EL (cell line): ENCODE measurements at regions not wholly inside any gene's neighbourhood (a gene's known extent, or its start where the extent isn't known, plus 50 kb on each side); places are given as distances from the start of the nearest gene placed in this dataset.
A peak's percentile ranks its signal among the peaks of the same experiment; 100 is the strongest.

Experiments
- DNase-seq: peaks from one replicate; pipeline ENCODE4 v3.0.0-alpha.2; 2016

GRCh38 chr7:94109556-94109955, 105.4 kb upstream of the BET1 start:
- DNase-seq, result no peak

- DNase-seq, result no peak
Measured at GRCh38 chr7:94111009-94111408, 106.9 kb upstream of the BET1 start.

- DNase-seq, result peak; percentile 6
Measured at GRCh38 chr7:94115316-94115715, 111.2 kb upstream of the BET1 start.

- no peak for DNase-seq
Measured at GRCh38 chr7:94123136-94123535, 119.0 kb upstream of the BET1 start.

GRCh38 chr7:94127026-94127425, 122.9 kb upstream of the BET1 start:
- DNase-seq, result no peak

GRCh38 chr7:94128072-94128471, 123.9 kb upstream of the BET1 start:
- DNase-seq, result no peak

GRCh38 chr7:94129443-94130140, 125.4 kb upstream of the BET1 start:
- DNase-seq, result peak; percentile 93

GRCh38 chr7:94130716-94131115, 126.6 kb upstream of the BET1 start:
- no peak for DNase-seq

- no peak for DNase-seq
Measured at GRCh38 chr7:94133460-94133859, 129.3 kb upstream of the BET1 start.

- DNase-seq, result no peak
Measured at GRCh38 chr7:94135180-94135579, 131.0 kb upstream of the BET1 start.

GRCh38 chr7:94142281-94142680, 138.1 kb upstream of the BET1 start:
- DNase-seq, result no peak

GRCh38 chr7:94145602-94146001, 141.4 kb upstream of the BET1 start:
- peak; percentile 21 for DNase-seq

GRCh38 chr7:94146408-94146807, 142.3 kb upstream of the BET1 start:
- no peak for DNase-seq

GRCh38 chr7:94149789-94150545, 145.8 kb upstream of the BET1 start:
- DNase-seq, result no peak

GRCh38 chr7:94154182-94154581, 150.0 kb upstream of the BET1 start:
- no peak for DNase-seq

GRCh38 chr7:94154858-94155257, 150.7 kb upstream of the BET1 start:
- no peak for DNase-seq

GRCh38 chr7:94157659-94158306, 153.6 kb upstream of the BET1 start:
- peak; percentile 75 for DNase-seq

GRCh38 chr7:94160719-94161435, 156.7 kb upstream of the BET1 start:
- DNase-seq, result no peak

GRCh38 chr7:94161476-94161875, 157.3 kb upstream of the BET1 start:
- no peak for DNase-seq

GRCh38 chr7:94169682-94170081, 165.5 kb upstream of the BET1 start:
- no peak for DNase-seq

GRCh38 chr7:94170836-94171235, 166.7 kb upstream of the BET1 start:
- no peak for DNase-seq

- no peak for DNase-seq
Measured at GRCh38 chr7:94173436-94173835, 169.3 kb upstream of the BET1 start.

GRCh38 chr7:94174375-94174774, 170.2 kb upstream of the BET1 start:
- DNase-seq, result no peak
